ENCODE measurements at regions not wholly inside any gene's neighbourhood (a gene's known extent, or its start where the extent isn't known, plus 50 kb on each side); places are given as distances from the start of the nearest gene placed in this dataset.

DNA sequence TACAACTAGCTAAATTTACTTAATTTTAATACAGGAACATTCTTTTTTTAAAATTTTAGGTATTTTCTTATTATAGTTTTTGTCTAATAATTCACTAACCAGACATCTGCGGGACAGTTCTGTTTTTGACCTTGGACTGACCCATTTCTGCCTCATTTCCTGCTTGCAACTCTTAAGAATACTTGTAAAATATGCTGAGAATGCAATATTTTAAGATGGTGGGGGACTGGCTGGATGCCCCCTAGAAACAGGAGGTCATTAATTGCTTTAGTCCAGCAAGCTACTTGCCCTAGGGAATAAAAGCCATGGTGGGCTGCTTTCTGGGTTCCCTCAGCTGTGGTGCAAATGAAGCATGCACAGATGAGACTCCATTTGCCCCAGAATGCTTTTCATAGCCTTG, 2348.4 kb downstream of the PCDH7 start:
- TF ChIP-seq, protein P1, sequence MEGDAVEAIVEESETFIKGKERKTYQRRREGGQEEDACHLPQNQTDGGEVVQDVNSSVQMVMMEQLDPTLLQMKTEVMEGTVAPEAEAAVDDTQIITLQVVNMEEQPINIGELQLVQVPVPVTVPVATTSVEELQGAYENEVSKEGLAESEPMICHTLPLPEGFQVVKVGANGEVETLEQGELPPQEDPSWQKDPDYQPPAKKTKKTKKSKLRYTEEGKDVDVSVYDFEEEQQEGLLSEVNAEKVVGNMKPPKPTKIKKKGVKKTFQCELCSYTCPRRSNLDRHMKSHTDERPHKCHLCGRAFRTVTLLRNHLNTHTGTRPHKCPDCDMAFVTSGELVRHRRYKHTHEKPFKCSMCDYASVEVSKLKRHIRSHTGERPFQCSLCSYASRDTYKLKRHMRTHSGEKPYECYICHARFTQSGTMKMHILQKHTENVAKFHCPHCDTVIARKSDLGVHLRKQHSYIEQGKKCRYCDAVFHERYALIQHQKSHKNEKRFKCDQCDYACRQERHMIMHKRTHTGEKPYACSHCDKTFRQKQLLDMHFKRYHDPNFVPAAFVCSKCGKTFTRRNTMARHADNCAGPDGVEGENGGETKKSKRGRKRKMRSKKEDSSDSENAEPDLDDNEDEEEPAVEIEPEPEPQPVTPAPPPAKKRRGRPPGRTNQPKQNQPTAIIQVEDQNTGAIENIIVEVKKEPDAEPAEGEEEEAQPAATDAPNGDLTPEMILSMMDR (IDR thresholded peaks at IDR 0.05), result no peak
- TF ChIP-seq POLR2A (IDR thresholded peaks at IDR 0.05) (no peak), EP300 (IDR thresholded peaks at IDR 0.05) (no peak)
